Nucleus accumbens (tissue), 56 donors: ENCODE measurements at regions not wholly inside any gene's neighbourhood (a gene's known extent, or its start where the extent isn't known, plus 50 kb on each side); places are given as distances from the start of the nearest gene placed in this dataset.

Experiments used
- DNase-seq, 56 donors: peaks; one replicate each; lab custom pipeline; 2025; lab: John Stamatoyannopoulos, UW

- no peak for DNase-seq
Observed at GRCh38 chr3:74711913-74712512, 97.6 kb upstream of the CNTN3 start.

- no peak for DNase-seq
Observed at GRCh38 chr3:74709951-74710350, 95.5 kb upstream of the CNTN3 start.

GRCh38 chr3:74693696-74694393 lies 79.4 kb upstream of the CNTN3 start:
- DNase-seq: no peak

GRCh38 chr3:74693251-74693650 lies 78.8 kb upstream of the CNTN3 start:
- DNase-seq: peak in 1 of 56 donors; percentile 11

GRCh38 chr3:74691946-74692345 lies 77.5 kb upstream of the CNTN3 start:
- DNase-seq: peak in 1 of 56 donors; percentile 9

GRCh38 chr3:74673326-74673725 lies 58.9 kb upstream of the CNTN3 start:
- no peak for DNase-seq

GRCh38 chr3:74664606-74665005 lies 50.1 kb upstream of the CNTN3 start:
- no peak for DNase-seq
